ENCODE measurements at regions not wholly inside any gene's neighbourhood (a gene's known extent, or its start where the extent isn't known, plus 50 kb on each side); places are given as distances from the start of the nearest gene placed in this dataset.

GRCh38 chr22:19641254-19641982, 72.9 kb upstream of the SEPTIN5 start:
- no peaks in the 10 kb centered on the region; the same call in none of the 2 replicates for H3K27me3 ChIP-seq (ENCODE audit: insufficient read depth, low read length)
- no peak overlapping the region for H2BK5ac ChIP-seq (ENCODE audit: insufficient read length, low read length)
- no peak overlapping the region for H4K8ac ChIP-seq (replicated peaks; ENCODE audit: insufficient read length, low read depth, low read length)
- TF ChIP-seq CTCF (conservative IDR thresholded peaks at IDR 0.05), result peak; percentile 84
- H3K4me1 Mint-ChIP-seq, result peaks cover 15 to 16% of the 10 kb centered on the region in 2 experiments
- no peak overlapping the region for H2BK12ac ChIP-seq (ENCODE audit: insufficient read length, low read depth, low read length)
- WGBS (ENCODE audit: extremely low coverage, insufficient read length, low lambda C conversion rate), result no CpG with 5 or more reads among the region's 25 CpGs
- H3K9ac ChIP-seq (ENCODE audit: extremely low read depth, insufficient read length, low read length), result no peak overlapping the region
- H3K27ac Mint-ChIP-seq, result no peak overlapping the region
- peaks cover 24% of the 10 kb centered on the region for H3K27me3 Mint-ChIP-seq (ENCODE audit: low read depth)
- no peak overlapping the region for H3K56ac ChIP-seq (ENCODE audit: insufficient read length, low read depth, low read length)
- H4K20me1 ChIP-seq (ENCODE audit: control insufficient read depth, insufficient read depth, insufficient read length), result no peaks in the 10 kb centered on the region
- H3K9me3 ChIP-seq (ENCODE audit: control insufficient read depth, low read depth, low read length), result no peaks in the 10 kb centered on the region
- H3K4me3 Mint-ChIP-seq, result peak overlapping the region; percentile 46 to 54; a peak in 3 of 5 replicates
- no peaks in the 10 kb centered on the region for H3K4me1 ChIP-seq (ENCODE audit: insufficient read depth, low read length)
- H4K5ac ChIP-seq (ENCODE audit: insufficient read length, low read depth, low read length), result no peak overlapping the region
- no peak overlapping the region for H2AK5ac ChIP-seq (ENCODE audit: insufficient read length, low read length)
- no peak overlapping the region for H3K4ac ChIP-seq (ENCODE audit: low read depth, low read length)
- peaks cover 1 to 3% of the 10 kb centered on the region in 2 experiments; a peak in 4 of 5 replicates for H3K9me3 Mint-ChIP-seq
- H2BK120ac ChIP-seq (ENCODE audit: low read depth, low read length, poor library complexity, severe bottlenecking), result no peak overlapping the region
- DNase-seq, result peak; percentile 88
- no peak overlapping the region for H3K14ac ChIP-seq (ENCODE audit: insufficient read depth, low read length)
- no peak overlapping the region for H3K23ac ChIP-seq (ENCODE audit: insufficient read length, low read depth, low read length)
- no peak overlapping the region for H3T11ph ChIP-seq (ENCODE audit: low read length)
- no peaks in the 10 kb centered on the region for H3K36me3 Mint-ChIP-seq (ENCODE audit: insufficient read depth in 1 of 3, low read depth in 3 of 3)
- no peak overlapping the region for H3K18ac ChIP-seq (ENCODE audit: insufficient read length, low read depth, low read length)
- H3K79me2 ChIP-seq (ENCODE audit: insufficient read depth, low read length), result no peaks in the 10 kb centered on the region
- no peak overlapping the region for H2AFZ ChIP-seq (ENCODE audit: low read length)
- H4K91ac ChIP-seq (ENCODE audit: insufficient read length, low read depth, low read length), result no peak overlapping the region
- no peaks in the 10 kb centered on the region for H3K23me2 ChIP-seq (ENCODE audit: insufficient read length, low read depth, low read length, poor library complexity, severe bottlenecking)
- H3K27ac ChIP-seq (ENCODE audit: insufficient read length, low read depth, low read length), result no peak overlapping the region
- no peak overlapping the region for H2BK20ac ChIP-seq (ENCODE audit: low read depth, low read length, poor library complexity, severe bottlenecking)
- no peak overlapping the region for H2BK15ac ChIP-seq (ENCODE audit: low read depth, low read length)
- no peaks in the 10 kb centered on the region for H3K79me1 ChIP-seq (ENCODE audit: insufficient read depth, low read depth, low read length, poor library complexity, severe bottlenecking)
- peak overlapping the region; percentile 13 for H3K4me2 ChIP-seq (ENCODE audit: insufficient read depth, insufficient read length, low read length)

Data from H9 (cell line).